GM12892 (cell line): ENCODE measurements at regions not wholly inside any gene's neighbourhood (a gene's known extent, or its start where the extent isn't known, plus 50 kb on each side); places are given as distances from the start of the nearest gene placed in this dataset.
A peak's percentile ranks its signal among the peaks of the same experiment; 100 is the strongest.

ENCODE experiments used
- DNase-seq: peaks from one replicate; pipeline ENCODE4 v3.0.0; 2011; ENCODE audit not compliant: insufficient read length
- FAIRE-seq: peaks from 2 replicates; lab custom pipeline; 2011; peaks lifted over from hg19 to GRCh38; lab: Jason Lieb, UNC
- POLR2A ChIP-seq: IDR thresholded peaks from 2 replicates; pipeline ENCODE4 v1.6.1; 2011; ENCODE audit warnings: low read depth, low read length, control low read depth
- POLR2AphosphoS5 ChIP-seq: IDR thresholded peaks from 2 replicates; pipeline ENCODE4 v1.6.1; 2011; ENCODE audit warnings: low read depth, low read length, control low read depth
- TAF1 ChIP-seq: IDR thresholded peaks from 2 replicates; pipeline ENCODE4 v1.6.1; 2011; ENCODE audit warnings: low read depth, mild to moderate bottlenecking, control low read depth, low read length, borderline replicate concordance

DNA sequence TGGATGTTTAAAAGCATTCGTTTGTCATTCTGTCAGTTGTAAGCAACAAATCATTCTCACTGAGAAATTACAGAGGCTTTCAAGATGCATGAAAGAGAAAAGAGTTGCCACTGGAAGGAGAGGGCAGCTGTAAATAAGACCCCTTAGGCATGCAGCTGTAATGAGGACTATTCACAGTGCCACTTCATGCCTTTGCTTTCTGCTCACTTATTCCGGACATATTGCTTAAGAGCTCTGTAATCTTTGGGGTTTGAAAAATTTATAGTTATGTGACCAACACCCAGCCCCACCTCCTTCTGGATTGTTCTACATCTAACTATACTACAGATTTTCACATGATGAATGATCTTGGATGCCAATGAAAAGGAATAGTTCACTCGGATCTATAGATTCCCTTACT is 194.8 kb upstream of the DCN start:
- no peak for DNase-seq
- TF ChIP-seq POLR2AphosphoS5: no peak
- no peak for TF ChIP-seq TAF1
- no peak for TF ChIP-seq POLR2A

DNA sequence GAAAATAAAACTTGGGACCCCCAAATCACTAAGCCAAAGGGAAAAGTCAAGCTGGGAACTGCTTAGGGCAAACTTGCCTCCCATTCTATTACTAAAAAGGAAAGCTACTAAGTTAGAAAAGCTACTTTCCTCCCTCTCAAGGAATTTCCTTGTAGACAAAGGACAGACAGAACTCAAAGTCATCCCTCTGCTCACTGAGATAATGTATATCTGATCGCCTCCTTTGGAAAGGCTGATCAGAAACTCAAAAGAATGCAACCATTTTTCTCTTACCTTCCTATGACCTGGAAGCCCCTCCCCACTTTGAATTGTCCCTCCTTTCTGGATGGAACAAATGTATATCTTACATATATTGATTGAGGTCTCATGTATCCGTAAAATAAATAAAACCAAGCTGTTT is 190.5 kb upstream of the DCN start:
- DNase-seq (no peak), FAIRE-seq (no peak)
- TF ChIP-seq TAF1: no peak
- TF ChIP-seq POLR2A: no peak
- TF ChIP-seq POLR2AphosphoS5: no peak

More for the DNA sequence above, 194.8 kb upstream of the DCN start:
- no peak for FAIRE-seq

DNA sequence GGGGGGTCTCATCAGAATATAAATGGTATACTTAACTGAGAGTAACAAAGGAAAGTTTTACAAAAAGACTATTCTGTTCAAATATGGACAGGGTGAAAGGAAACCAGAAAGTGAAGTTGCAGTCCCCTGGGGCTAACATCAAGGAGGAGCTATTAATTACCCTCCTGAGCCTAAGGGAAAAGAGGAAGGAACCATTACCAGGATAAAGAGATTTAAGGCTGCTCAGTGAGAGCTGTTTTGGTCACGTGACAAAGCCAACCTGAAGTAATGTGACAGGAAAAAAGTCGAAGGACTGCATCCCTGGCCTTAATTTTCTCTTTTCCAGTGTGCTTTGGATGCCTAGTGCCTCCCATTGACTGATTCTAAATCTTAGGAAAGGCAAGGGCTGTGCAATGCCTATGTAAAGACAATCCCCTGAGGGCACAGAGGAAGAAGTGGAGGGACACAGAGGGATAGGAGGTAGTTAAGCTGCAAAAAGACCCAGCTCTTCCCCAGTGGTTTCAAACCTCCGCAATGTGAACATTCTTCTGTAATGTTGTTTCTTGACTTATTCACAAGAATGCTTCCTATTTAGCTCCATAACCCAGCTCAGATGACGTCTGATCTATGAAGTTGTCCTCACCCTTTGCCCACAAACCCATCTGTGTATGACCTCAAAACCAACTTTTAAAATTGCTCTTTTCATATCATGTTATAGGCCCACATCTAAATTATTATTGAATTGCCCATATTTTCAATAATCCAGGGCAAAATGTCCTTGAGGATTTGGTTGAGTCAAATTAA is 187.7 kb upstream of the DCN start:
- FAIRE-seq (no peak), DNase-seq (no peak)

DNA sequence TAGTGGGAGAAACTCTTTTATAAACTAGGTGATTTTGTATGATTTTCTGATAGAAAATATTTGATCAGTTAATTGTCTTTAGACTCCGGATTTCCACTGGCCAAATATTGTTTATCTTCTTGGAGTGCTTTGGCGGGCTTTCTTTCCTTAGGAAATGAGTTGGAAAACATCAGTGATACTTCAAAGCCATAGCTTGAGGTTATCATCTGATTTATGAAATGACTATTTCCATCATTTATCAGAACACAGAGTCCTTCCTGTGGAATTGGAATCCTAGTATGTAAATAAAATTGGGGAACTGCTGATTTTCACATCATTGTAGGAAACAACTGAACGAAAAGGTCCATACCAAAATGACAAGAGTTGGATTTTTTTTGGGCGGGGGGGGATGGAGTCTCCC is 186.0 kb upstream of the DCN start:
- no peak for DNase-seq
- no peak for FAIRE-seq
- no peak for TF ChIP-seq POLR2A
- TF ChIP-seq POLR2AphosphoS5: no peak
- TF ChIP-seq TAF1: no peak

More for the DNA sequence above, 187.7 kb upstream of the DCN start:
- TF ChIP-seq POLR2AphosphoS5: no peak

DNA sequence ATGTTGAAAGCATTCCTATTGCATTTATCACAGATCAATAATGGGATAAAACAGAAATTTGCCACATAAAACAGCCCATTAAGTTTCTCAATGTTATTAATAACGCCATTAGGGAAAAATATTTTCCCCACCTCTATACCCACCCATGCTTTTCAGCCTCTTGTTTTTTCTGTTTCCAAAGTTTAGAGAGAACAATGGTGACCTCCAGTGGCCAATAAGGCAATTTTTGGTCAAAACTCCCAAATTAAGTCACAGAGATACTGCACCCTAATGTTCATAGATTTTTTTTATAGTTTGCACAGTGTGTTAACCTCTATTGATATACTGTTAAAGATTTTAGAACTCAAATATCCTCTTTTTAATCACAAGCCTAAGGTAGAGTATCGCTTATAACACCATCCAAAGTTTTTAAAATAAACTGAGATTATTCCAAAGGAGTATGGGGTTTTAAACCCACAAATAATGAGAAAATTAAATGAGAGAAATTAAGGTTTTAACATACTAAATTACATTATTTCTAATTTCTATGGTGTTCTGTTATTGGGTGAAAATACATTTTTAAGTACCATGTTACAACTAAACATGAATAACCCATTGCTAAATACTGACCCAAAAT is 184.7 kb upstream of the DCN start:
- FAIRE-seq (no peak), DNase-seq (no peak)

DNA sequence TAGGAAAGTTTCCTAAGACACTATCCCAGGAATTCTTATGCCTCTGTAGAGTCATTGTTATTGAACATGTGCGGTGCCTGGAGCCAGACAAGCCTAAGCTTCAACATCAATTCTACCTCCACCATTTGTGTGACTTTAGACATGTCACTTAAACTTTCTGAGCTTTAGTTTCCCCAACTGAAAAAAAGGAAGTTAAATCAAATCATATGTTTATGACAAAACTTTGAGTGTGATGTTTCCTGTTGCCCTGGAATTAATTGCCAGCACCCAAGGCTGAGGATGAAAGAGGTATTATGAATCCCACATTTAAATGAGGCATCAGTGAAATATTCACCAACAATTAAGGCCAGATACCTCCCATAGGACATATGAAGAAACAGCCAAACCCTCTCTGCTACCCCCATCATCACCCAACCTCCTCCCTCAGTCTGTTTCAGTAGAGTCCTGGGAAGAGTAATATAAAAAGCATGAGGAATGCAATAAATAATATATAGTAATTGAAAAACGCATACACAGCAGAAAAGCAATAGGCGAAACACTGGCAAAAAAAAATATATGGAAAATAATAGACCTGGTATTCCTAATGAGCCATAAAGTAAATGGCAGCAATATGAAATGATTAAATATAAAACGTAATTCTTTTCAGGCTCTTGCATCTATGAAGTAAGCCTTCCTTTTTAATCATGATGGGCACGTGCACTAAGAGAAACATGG is 182.0 kb upstream of the DCN start:
- DNase-seq (no peak), FAIRE-seq (no peak)
- TF ChIP-seq POLR2A (no peak), TAF1 (no peak), POLR2AphosphoS5 (no peak)

More for the DNA sequence above, 184.7 kb upstream of the DCN start:
- no peak for TF ChIP-seq POLR2AphosphoS5
- TF ChIP-seq TAF1: no peak
- no peak for TF ChIP-seq POLR2A

DNA sequence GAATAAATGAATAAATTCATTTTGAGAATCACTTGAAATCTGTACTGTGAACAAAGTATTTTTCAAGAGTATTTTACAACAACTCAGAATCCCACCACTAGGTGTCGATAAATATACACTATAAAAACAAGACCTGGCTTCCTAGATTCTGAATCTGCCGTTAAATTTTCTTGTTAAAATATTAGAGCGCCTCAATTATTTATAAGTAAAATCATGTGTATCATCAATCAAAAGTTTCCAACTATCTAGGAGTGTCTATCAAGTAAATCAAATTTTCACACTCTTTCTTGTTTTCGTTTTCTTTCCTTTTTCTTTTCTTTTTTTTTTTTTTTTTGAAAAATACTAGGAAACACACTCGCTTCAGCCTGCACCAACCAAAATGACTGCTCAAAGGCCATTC is 179.2 kb upstream of the DCN start:
- DNase-seq: no peak
- TF ChIP-seq POLR2AphosphoS5: no peak
- TF ChIP-seq TAF1: no peak
- TF ChIP-seq POLR2A: no peak
- no peak for FAIRE-seq

DNA sequence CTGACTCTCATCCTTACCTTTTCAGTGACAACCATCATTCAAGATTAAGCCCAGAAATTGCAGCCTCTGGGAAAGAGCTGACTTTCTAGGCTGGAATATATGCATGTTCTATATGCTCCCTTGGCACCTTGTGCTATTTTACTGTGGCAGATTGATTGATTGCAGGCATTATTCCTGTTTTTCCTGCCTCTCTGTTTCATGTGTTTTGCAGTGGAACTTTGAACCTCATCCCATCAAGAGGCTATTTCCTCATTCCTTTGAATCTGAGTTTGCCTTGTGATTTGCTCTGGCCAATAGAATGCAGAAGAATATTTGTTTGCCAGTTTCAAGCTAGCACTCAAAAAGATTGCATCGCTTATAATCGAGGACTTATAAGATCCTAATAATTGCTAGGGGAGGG is 174.8 kb upstream of the DCN start:
- FAIRE-seq (no peak), DNase-seq (no peak)
- TF ChIP-seq TAF1 (no peak), POLR2A (no peak), POLR2AphosphoS5 (no peak)

DNA sequence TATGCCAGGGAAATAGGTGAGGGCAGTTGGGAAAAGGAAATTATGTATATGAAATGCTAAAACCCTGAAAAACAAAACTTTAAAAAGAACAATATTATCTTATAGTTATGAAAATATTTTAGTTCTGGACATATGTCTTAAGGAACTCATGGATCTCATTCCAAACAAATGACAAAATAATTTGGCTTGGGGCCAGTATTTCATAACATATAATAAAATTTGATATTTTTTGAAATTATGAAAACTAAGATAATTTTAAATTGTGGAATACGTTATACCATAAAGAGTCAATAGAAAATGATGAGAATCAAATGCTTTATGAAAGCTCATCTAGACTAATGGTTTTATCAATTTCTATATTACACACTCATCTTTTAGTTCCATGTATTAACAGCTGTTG is 173.8 kb upstream of the DCN start:
- FAIRE-seq: no peak
- no peak for DNase-seq
- TF ChIP-seq TAF1 (no peak), POLR2AphosphoS5 (no peak), POLR2A (no peak)

DNA sequence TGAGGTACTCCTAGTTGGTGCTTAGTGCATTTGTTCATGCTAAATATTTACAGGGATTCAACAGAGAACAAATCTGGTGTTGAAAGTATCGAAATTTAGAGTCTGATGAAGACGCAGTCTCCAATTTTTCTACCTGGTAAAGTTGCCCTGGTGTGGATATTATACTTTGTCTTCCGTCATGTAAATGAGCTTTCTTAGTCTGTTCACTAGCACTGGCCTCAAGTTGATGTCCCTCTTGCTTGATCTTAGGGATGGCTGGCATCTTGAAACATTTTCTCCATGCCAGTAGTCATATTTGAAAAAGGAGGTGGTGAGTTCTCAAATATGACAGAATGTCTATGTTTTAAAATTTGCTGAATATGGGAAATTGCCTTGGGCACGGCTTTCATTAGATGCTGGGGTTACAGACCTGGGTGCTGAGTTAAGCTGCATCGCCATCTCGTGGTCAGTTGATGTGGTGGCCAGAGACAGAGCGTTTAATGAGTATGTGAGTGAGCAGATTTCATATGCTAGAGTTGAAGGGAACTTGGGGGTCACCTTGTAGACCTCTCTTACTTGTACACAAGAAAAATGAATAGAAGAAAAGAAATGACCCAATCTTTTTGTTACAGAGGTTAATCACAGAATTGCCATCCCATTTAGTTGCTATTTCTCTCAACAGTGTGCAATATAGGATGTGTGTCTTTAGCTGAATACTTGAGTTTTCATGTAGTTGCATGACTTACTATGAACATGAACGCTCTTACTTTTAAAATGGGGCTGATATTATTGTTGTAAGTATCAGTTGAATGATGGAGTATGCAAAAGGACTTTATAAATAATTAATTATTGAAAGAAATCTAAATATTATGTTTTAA is 172.8 kb upstream of the DCN start:
- no peak for TF ChIP-seq POLR2A
- no peak for TF ChIP-seq TAF1
- TF ChIP-seq POLR2AphosphoS5: no peak
- peak; percentile 88 for FAIRE-seq
- DNase-seq: no peak

DNA sequence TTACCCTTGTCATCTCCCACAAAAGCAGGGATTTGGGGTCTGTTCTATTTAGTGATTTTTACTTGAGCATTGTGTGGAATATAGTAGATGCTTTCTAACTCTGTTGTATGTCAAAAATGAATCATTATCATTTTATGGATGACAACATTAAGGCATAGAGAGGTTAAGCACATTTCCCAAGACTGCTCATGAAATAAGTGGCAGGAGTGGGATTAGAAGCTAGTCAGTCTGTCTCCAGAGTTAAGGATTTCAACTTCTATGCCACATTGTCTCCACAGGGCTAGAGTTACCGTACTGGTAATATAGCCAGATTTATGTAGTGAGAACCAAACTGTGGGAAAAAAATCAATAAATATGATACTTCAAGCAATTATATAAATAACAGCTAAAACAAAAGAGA is 170.6 kb upstream of the DCN start:
- TF ChIP-seq POLR2AphosphoS5 (no peak), TAF1 (no peak), POLR2A (no peak)
- FAIRE-seq: no peak
- DNase-seq: no peak
